UCSD-AML1 (cell line): ENCODE measurements at regions not wholly inside any gene's neighbourhood (a gene's known extent, or its start where the extent isn't known, plus 50 kb on each side); places are given as distances from the start of the nearest gene placed in this dataset.
"Not testable (repeated sequence)": the region's sequence is repeated elsewhere in the genome, so short reads cannot be mapped to it uniquely, and the experiment has no call there.

Source experiments
- DNase-seq: peaks from one replicate; lab custom pipeline; 2025; ENCODE audit not compliant: unreplicated experiment; lab: John Stamatoyannopoulos, UW

- DNase-seq, result no peak
Observed at GRCh38 chr2:194870974-194871535, 786.0 kb upstream of the SLC39A10 start.

- DNase-seq, result peak; percentile 0
Observed at GRCh38 chr2:194867328-194867727, 789.7 kb upstream of the SLC39A10 start.

- DNase-seq, result peak; percentile 1
Observed at GRCh38 chr2:194854941-194855340, 802.1 kb upstream of the SLC39A10 start.

- peak; percentile 1 for DNase-seq
Observed at GRCh38 chr2:194842871-194843270, 814.2 kb upstream of the SLC39A10 start.

GRCh38 chr2:194834371-194834770 is 822.7 kb upstream of the SLC39A10 start:
- not testable (repeated sequence) for DNase-seq

GRCh38 chr2:194826241-194826640 is 830.8 kb upstream of the SLC39A10 start:
- DNase-seq, result no peak

GRCh38 chr2:194824450-194824849 is 832.6 kb upstream of the SLC39A10 start:
- no peak for DNase-seq

GRCh38 chr2:194822657-194823056 is 834.4 kb upstream of the SLC39A10 start:
- no peak for DNase-seq

- no peak for DNase-seq
Observed at GRCh38 chr2:194822097-194822496, 834.9 kb upstream of the SLC39A10 start.

GRCh38 chr2:194819367-194819766 is 837.7 kb upstream of the SLC39A10 start:
- DNase-seq, result no peak

GRCh38 chr2:194815475-194815874 is 841.6 kb upstream of the SLC39A10 start:
- no peak for DNase-seq

- no peak for DNase-seq
Observed at GRCh38 chr2:194802589-194802988, 854.4 kb upstream of the SLC39A10 start.

GRCh38 chr2:194787071-194787470 is 870.0 kb upstream of the SLC39A10 start:
- not testable (repeated sequence) for DNase-seq

GRCh38 chr2:194771394-194771793 is 885.6 kb upstream of the SLC39A10 start:
- DNase-seq, result not testable (repeated sequence)

GRCh38 chr2:194769030-194769429 is 888.0 kb upstream of the SLC39A10 start:
- no peak for DNase-seq

- no peak for DNase-seq
Observed at GRCh38 chr2:194765723-194766122, 891.3 kb upstream of the SLC39A10 start.

GRCh38 chr2:194750926-194751325 is 906.1 kb upstream of the SLC39A10 start:
- no peak for DNase-seq

- no peak for DNase-seq
Observed at GRCh38 chr2:194745557-194746146, 911.4 kb upstream of the SLC39A10 start.

GRCh38 chr2:194742706-194743105 is 914.3 kb upstream of the SLC39A10 start:
- no peak for DNase-seq

- no peak for DNase-seq
Observed at GRCh38 chr2:194739217-194739616, 917.8 kb upstream of the SLC39A10 start.

GRCh38 chr2:194735837-194736542 is 921.0 kb upstream of the SLC39A10 start:
- no peak for DNase-seq

- no peak for DNase-seq
Observed at GRCh38 chr2:194730266-194730665, 926.8 kb upstream of the SLC39A10 start.
